Body of pancreas (tissue), 4 donors: ENCODE measurements at regions not wholly inside any gene's neighbourhood (a gene's known extent, or its start where the extent isn't known, plus 50 kb on each side); places are given as distances from the start of the nearest gene placed in this dataset.

Experiments used
- CTCF ChIP-seq, 7 experiments: fragments of 450-650 bp in 4 of 7; fragments of 200-600 bp in 3 of 7; sonication (generic) in 3 of 7; IDR thresholded peaks; one replicate each; pipeline ENCODE4 v1.5.1; 2016 to 2019; ENCODE audit warnings: antibody characterized with exemption in 7 of 7
- POLR2A ChIP-seq, 3 donors: fragments of 450-650 bp; IDR thresholded peaks; one replicate each; pipeline ENCODE4 v1.6.1; 2016; ENCODE audit warnings: antibody characterized with exemption in 3 of 3, mild to moderate bottlenecking in 2 of 3

DNA sequence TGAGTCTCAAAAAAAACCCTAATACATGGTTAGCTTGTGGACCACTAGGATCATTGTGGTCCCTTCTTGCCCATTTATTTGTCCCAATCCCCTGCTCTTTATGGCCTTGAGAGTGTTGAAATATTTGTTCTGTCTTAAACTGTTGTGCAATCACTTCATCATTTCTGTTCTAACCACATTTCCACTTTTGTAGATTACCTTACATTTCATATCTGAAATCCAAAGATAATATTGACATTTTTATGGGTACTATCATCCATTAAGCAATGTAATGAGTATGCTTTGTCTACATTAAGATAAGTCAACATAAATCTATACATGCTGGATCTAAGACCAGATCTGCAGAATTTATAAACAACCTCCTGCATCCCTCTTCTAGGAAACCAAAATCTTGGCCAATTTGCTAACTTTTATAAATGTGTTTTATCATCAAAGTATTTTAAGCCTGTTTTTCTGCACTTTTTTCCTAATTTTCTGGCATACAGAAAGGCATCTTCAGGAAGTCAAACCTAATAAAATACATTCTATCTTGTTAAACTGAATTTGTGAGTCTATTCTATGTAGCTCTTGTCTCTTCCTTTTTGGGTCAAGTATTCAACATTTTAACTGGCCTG, 359.4 kb upstream of the CELF2 start:
- no peak for TF ChIP-seq CTCF (IDR thresholded peaks at IDR 0.05)
- no peak for TF ChIP-seq POLR2A (IDR thresholded peaks at IDR 0.05)
